K562 (cell line): ENCODE measurements at regions not wholly inside any gene's neighbourhood (a gene's known extent, or its start where the extent isn't known, plus 50 kb on each side); places are given as distances from the start of the nearest gene placed in this dataset.

Experiments
- ATAC-seq: fragments of 200-7000 bp; cut with Tn5 transposase; 3 replicates; pipeline ENCODE4 v1.9.1; 2020; ENCODE audit warnings: moderate library complexity
- BruUV-seq: library from RNA; stranded (reverse); fragments of 400-500 nt; replicated peaks from 2 replicates; lab custom pipeline; 2021; lab: Mats Ljungman, UMichigan
- CTCF ChIA-PET: fragments of 300-600 bp; formaldehyde crosslinking; extraction: SDS; loops from one replicate; lab custom pipeline; 2021; ENCODE audit warnings: low intra/inter-chr PET ratio; lab: Yijun Ruan, JAX
- POLR2A ChIA-PET: fragments of 300-600, 350-650 bp; sonication (Branson Sonifier 250); formaldehyde crosslinking; extraction: SDS; loops from one replicate; lab custom pipeline; 2021; ENCODE audit warnings: antibody characterized with exemption, inconsistent platforms; lab: Yijun Ruan, JAX
- DNase-seq, 4 experiments: peaks; one replicate each; pipeline versions ENCODE4 v3.0.0 to v3.0.0-alpha.2; 2011 to 2018; ENCODE audit warnings: low spot score in 3 of 4, mixed read lengths in 3 of 4; ENCODE audit errors: extremely low read depth in 1 of 4
- FAIRE-seq: peaks from 2 replicates; lab custom pipeline; 2011; peaks lifted over from hg19 to GRCh38; lab: Jason Lieb, UNC
- H2AFZ ChIP-seq: 2 replicates; pipeline ENCODE4 v1.6.0; 2011; ENCODE audit warnings: low read depth, low read length, control low read depth, inconsistent platforms
- H3K27ac ChIP-seq: fragments of 200-600 bp; 3 replicates; pipeline ENCODE4 v1.8.0; 2011; ENCODE audit warnings: low read depth, mild to moderate bottlenecking, control low read depth, inconsistent platforms, low read length, moderate library complexity, mixed read lengths; ENCODE audit errors: extremely low read depth
- H3K27me3 ChIP-seq, 2 experiments: fragments of 300-600 bp in 1 of 2; 2 replicates in 1 of 2; 3 replicates in 1 of 2; pipeline versions ENCODE4 v1.6.0 to v1.8.0; 2011; ENCODE audit warnings: inconsistent platforms in 2 of 2, low read length in 2 of 2, mild to moderate bottlenecking in 1 of 2, mixed read lengths in 1 of 2, moderate library complexity in 1 of 2; ENCODE audit not compliant: control insufficient read depth in 2 of 2, insufficient read depth in 2 of 2
- H3K36me3 ChIP-seq: fragments of 300-600 bp; 3 replicates; pipeline ENCODE4 v1.8.0; 2011; ENCODE audit warnings: mild to moderate bottlenecking, low read length, inconsistent platforms; ENCODE audit not compliant: control insufficient read depth, insufficient read depth
- H3K4me1 ChIP-seq, 2 experiments: fragments of 200-600 bp in 1 of 2; replicated peaks in 1 of 2; 2 replicates in 1 of 2; 3 replicates in 1 of 2; pipeline versions ENCODE4 v1.5.1 to v1.8.0; 2011; ENCODE audit warnings: inconsistent platforms in 2 of 2, low read length in 2 of 2, mild to moderate bottlenecking in 1 of 2, mixed read lengths in 1 of 2, moderate library complexity in 1 of 2; ENCODE audit not compliant: control insufficient read depth in 2 of 2, insufficient read depth in 2 of 2
- H3K4me2 ChIP-seq: 2 replicates; pipeline ENCODE4 v1.6.1; 2011; ENCODE audit warnings: low read length, control low read depth, inconsistent platforms, mixed read lengths; ENCODE audit not compliant: insufficient read depth
- H3K4me3 ChIP-seq: fragments of 200-600 bp; sonication (generic), shearing (Covaris generic); 2 replicates; pipeline ENCODE4 v1.5.1; 2016; ENCODE audit warnings: control low read depth, inconsistent platforms
- H3K79me2 ChIP-seq: fragments of 200-600 bp; 3 replicates; pipeline ENCODE4 v1.8.0; 2011; ENCODE audit warnings: low read length, inconsistent platforms; ENCODE audit not compliant: control insufficient read depth, insufficient read depth
- H3K9ac ChIP-seq, 2 experiments: 2 replicates each; pipeline versions ENCODE4 v1.6.0 to v1.6.1; 2011; ENCODE audit warnings: low read depth in 2 of 2, low read length in 2 of 2, control low read depth in 1 of 2, inconsistent platforms in 1 of 2, mild to moderate bottlenecking in 1 of 2, mixed read lengths in 1 of 2; ENCODE audit not compliant: insufficient read depth in 1 of 2
- H3K9me1 ChIP-seq: one replicate; pipeline ENCODE4 v1.6.0; 2011; ENCODE audit warnings: inconsistent platforms, mild to moderate bottlenecking, low read length, moderate library complexity; ENCODE audit not compliant: control insufficient read depth, insufficient read depth
- H3K9me3 ChIP-seq: replicated peaks from 2 replicates; pipeline ENCODE4 v1.5.1; 2011; ENCODE audit warnings: low read depth, low read length, inconsistent platforms; ENCODE audit not compliant: control insufficient read depth, insufficient read depth
- H4K20me1 ChIP-seq: replicated peaks from 2 replicates; pipeline ENCODE4 v1.6.1; 2011; ENCODE audit warnings: low read length, inconsistent platforms, mixed read lengths; ENCODE audit not compliant: control insufficient read depth, insufficient read depth
- RBM25 ChIP-seq: fragments of 200-400 bp; formaldehyde crosslinking; IDR thresholded peaks from 2 replicates; pipeline ENCODE4 v1.6.1; 2018; ENCODE audit warnings: low read length, low read depth, moderate library complexity; ENCODE audit not compliant: severe bottlenecking
- WGBS: fragments of 100-300 bp; shearing (Covaris generic); methylation state at CpG from one replicate; pipeline ENCODE4 v1.1.6; 2016; ENCODE audit warnings: low coverage, mixed read lengths; ENCODE audit not compliant: insufficient coverage; ENCODE audit errors: missing lambda C conversion rate; 5-methylcytosine and 5-hydroxymethylcytosine counted together
- in situ Hi-C: fragments of 300-500 bp; cut with MboI; formaldehyde crosslinking; loops from 4 replicates; pipeline ENCODE4 v1.15.0; 2018; ENCODE audit warnings: inconsistent platforms, mixed read lengths
- intact Hi-C: fragments of 100-400 bp; cut with micrococcal nuclease; formaldehyde crosslinking; loops from 2 replicates; pipeline ENCODE4 v1.14.2; 2022
- TF ChIP-seq, protein P1 (sequence below): sonication (generic); formaldehyde crosslinking; IDR thresholded peaks from 2 replicates; pipeline ENCODE4 v1.8.1; 2023; ENCODE audit warnings: mild to moderate bottlenecking, missing genetic modification reagents

DNA sequence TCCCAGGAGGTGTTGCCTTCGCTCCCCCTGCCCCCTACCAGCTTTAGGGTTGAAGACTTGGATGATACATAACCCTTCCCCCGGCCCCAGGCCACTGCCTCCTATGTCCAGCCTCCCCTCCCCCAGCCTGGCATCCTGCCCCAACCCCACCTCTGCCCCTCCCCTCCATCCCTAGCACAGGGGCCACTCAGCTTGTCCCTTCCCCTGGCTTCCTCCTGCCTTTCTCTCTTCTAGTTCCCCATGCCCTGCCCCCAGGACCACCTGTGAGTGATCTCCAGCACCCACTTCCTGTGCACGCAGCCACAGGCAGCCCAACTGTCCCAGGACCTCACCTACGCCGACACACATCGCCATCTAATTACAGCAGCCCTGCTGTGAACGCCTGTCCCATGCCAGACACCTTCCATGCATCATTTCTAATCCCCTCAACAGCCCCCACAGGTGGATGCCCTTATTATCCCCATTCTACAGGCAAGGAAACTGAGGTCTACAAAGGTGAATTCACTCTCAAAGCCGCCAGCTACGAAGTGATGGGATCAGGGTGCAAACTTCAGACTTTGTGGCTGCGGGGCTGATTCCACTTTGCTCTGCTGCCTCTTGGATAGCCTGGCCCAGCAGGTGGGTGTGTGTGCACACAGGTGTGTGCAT, 82.4 kb upstream of the CHST15 start:
- ChIA-PET CTCF (no interaction called here), POLR2A (interaction anchor here (1.2 kb wide), 1 partner anchor 11 kb away, joined by 8 read pairs; no protein-coding TSS in a partner anchor)
- H3K9ac ChIP-seq = no peak overlapping the region
- no peak overlapping the region for H3K27ac ChIP-seq
- H2AFZ ChIP-seq = no peak overlapping the region
- H4K20me1 ChIP-seq = no peaks in the 10 kb centered on the region
- in situ Hi-C loops (no loop called here), intact Hi-C loops (no loop called here)
- H3K79me2 ChIP-seq = no peaks in the 10 kb centered on the region
- no peak for DNase-seq
- no peak overlapping the region for H3K4me3 ChIP-seq
- peaks cover 0 to 30% of the 10 kb centered on the region in 2 experiments; a peak in 2 of 5 replicates for H3K27me3 ChIP-seq
- no peak overlapping the region for H3K4me2 ChIP-seq
- H3K4me1 ChIP-seq = no peaks in the 10 kb centered on the region
- H3K36me3 ChIP-seq = no peaks in the 10 kb centered on the region
- no peaks in the 10 kb centered on the region for H3K9me1 ChIP-seq
- TF ChIP-seq, protein P1, sequence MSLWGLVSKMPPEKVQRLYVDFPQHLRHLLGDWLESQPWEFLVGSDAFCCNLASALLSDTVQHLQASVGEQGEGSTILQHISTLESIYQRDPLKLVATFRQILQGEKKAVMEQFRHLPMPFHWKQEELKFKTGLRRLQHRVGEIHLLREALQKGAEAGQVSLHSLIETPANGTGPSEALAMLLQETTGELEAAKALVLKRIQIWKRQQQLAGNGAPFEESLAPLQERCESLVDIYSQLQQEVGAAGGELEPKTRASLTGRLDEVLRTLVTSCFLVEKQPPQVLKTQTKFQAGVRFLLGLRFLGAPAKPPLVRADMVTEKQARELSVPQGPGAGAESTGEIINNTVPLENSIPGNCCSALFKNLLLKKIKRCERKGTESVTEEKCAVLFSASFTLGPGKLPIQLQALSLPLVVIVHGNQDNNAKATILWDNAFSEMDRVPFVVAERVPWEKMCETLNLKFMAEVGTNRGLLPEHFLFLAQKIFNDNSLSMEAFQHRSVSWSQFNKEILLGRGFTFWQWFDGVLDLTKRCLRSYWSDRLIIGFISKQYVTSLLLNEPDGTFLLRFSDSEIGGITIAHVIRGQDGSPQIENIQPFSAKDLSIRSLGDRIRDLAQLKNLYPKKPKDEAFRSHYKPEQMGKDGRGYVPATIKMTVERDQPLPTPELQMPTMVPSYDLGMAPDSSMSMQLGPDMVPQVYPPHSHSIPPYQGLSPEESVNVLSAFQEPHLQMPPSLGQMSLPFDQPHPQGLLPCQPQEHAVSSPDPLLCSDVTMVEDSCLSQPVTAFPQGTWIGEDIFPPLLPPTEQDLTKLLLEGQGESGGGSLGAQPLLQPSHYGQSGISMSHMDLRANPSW (CRISPR knock-in tag) = no peak
- peak; percentile 26 for TF ChIP-seq RBM25
- no peaks in the 10 kb centered on the region for H3K9me3 ChIP-seq
- FAIRE-seq = no peak
- WGBS = 0% methylated on average over 5 of the region's 10 CpGs
- ATAC-seq = no peak
- BruUV-seq = no TSS peak
